ENCODE measurements at regions not wholly inside any gene's neighbourhood (a gene's known extent, or its start where the extent isn't known, plus 50 kb on each side); places are given as distances from the start of the nearest gene placed in this dataset.

- Histone ChIP-seq H3K36me3 (no peaks in the 10 kb centered on the region), H3K27me3 (no peaks in the 10 kb centered on the region), H3K27ac (no peak overlapping the region), H3K4me1 (no peaks in the 10 kb centered on the region), H3K4me3 (no peak overlapping the region), H3K9me3 (no peaks in the 10 kb centered on the region)
- no peak for DNase-seq
- ATAC-seq: no peak
- TF ChIP-seq CTCF (IDR thresholded peaks at IDR 0.05): no peak
- intact Hi-C loops (cut with DNase I): no loop called here
- WGBS, 2 donors: 77 to 89% methylated on average over 1 of the region's 1 CpG
These were observed 252.0 kb downstream of the OSR1 start for GRCh38 chr2:19106376-19106775.

GRCh38 chr2:19104503-19104902, 253.9 kb downstream of the OSR1 start:
- WGBS, 2 donors: 86 to 90% methylated on average over 4 of the region's 4 CpGs
- H3K4me3 ChIP-seq: no peak overlapping the region
- no peaks in the 10 kb centered on the region for H3K36me3 ChIP-seq
- H3K27ac ChIP-seq: no peak overlapping the region
- DNase-seq (no peak), ATAC-seq (no peak)
- intact Hi-C loops (cut with DNase I): no loop called here
- H3K9me3 ChIP-seq: no peaks in the 10 kb centered on the region
- no peaks in the 10 kb centered on the region for H3K27me3 ChIP-seq
- H3K4me1 ChIP-seq: no peaks in the 10 kb centered on the region
- TF ChIP-seq CTCF (IDR thresholded peaks at IDR 0.05): no peak

- H3K4me1 ChIP-seq: no peaks in the 10 kb centered on the region
- no peak for TF ChIP-seq CTCF (IDR thresholded peaks at IDR 0.05)
- 85 to 89% methylated on average over 4 of the region's 4 CpGs for WGBS, 2 donors
- H3K4me3 ChIP-seq: no peak overlapping the region
- DNase-seq (no peak), ATAC-seq (no peak)
- H3K27ac ChIP-seq: no peak overlapping the region
- no peaks in the 10 kb centered on the region for H3K27me3 ChIP-seq
- no peaks in the 10 kb centered on the region for H3K36me3 ChIP-seq
- intact Hi-C loops (cut with DNase I): no loop called here
- H3K9me3 ChIP-seq: no peaks in the 10 kb centered on the region
These were observed 255.6 kb downstream of the OSR1 start for GRCh38 chr2:19102696-19103423.

GRCh38 chr2:19101968-19102367, 256.5 kb downstream of the OSR1 start:
- Histone ChIP-seq H3K27me3 (no peaks in the 10 kb centered on the region), H3K4me3 (no peak overlapping the region), H3K27ac (no peak overlapping the region), H3K4me1 (no peaks in the 10 kb centered on the region), H3K36me3 (no peaks in the 10 kb centered on the region), H3K9me3 (no peaks in the 10 kb centered on the region)
- TF ChIP-seq CTCF (IDR thresholded peaks at IDR 0.05): no peak
- ATAC-seq (no peak), DNase-seq (no peak)
- WGBS, 2 donors: 73 to 77% methylated on average over 3 of the region's 3 CpGs
- intact Hi-C loops (cut with DNase I): no loop called here

All from heart right ventricle (tissue), 16 donors.